Smooth muscle cell (in vitro differentiated cells): ENCODE measurements at regions not wholly inside any gene's neighbourhood (a gene's known extent, or its start where the extent isn't known, plus 50 kb on each side); places are given as distances from the start of the nearest gene placed in this dataset.

ENCODE experiments used
- DNase-seq: peaks from one replicate; lab custom pipeline; 2025; ENCODE audit not compliant: unreplicated experiment; lab: John Stamatoyannopoulos, UW
- H2AFZ ChIP-seq: fragments of 200-600 bp; sonication (generic); 2 replicates; pipeline ENCODE4 v1.6.0; 2016; ENCODE audit warnings: antibody characterized with exemption, low read depth, mild to moderate bottlenecking
- H3F3A ChIP-seq: fragments of 200-600 bp; sonication (generic); 2 replicates; pipeline ENCODE4 v1.6.0; 2017; ENCODE audit warnings: antibody characterized with exemption, low read depth
- H3K27ac ChIP-seq: fragments of 200-600 bp; sonication (generic); 2 replicates; pipeline ENCODE4 v1.5.1; 2016; ENCODE audit warnings: low read depth, mild to moderate bottlenecking
- H3K27me3 ChIP-seq: fragments of 200-600 bp; sonication (generic); 2 replicates; pipeline ENCODE4 v1.6.1; 2016; ENCODE audit warnings: low read depth, mild to moderate bottlenecking
- H3K36me3 ChIP-seq: fragments of 200-600 bp; sonication (generic); 2 replicates; pipeline ENCODE4 v1.5.1; 2016; ENCODE audit warnings: low read depth
- H3K4me1 ChIP-seq: fragments of 200-600 bp; sonication (generic); 2 replicates; pipeline ENCODE4 v1.5.1; 2016; ENCODE audit warnings: low read depth
- H3K4me2 ChIP-seq: fragments of 200-600 bp; sonication (generic); 2 replicates; pipeline ENCODE4 v1.6.0; 2016; ENCODE audit warnings: mild to moderate bottlenecking
- H3K4me3 ChIP-seq: fragments of 200-600 bp; sonication (generic); 2 replicates; pipeline ENCODE4 v1.5.1; 2016; ENCODE audit warnings: mild to moderate bottlenecking
- H3K79me2 ChIP-seq: fragments of 200-600 bp; sonication (generic); 2 replicates; pipeline ENCODE4 v1.6.0; 2016; ENCODE audit warnings: low read depth, mild to moderate bottlenecking
- H3K9ac ChIP-seq: fragments of 200-600 bp; sonication (generic); 2 replicates; pipeline ENCODE4 v1.6.0; 2016; ENCODE audit warnings: low read depth
- H3K9me3 ChIP-seq: fragments of 200-600 bp; sonication (generic); replicated peaks from 2 replicates; pipeline ENCODE4 v1.5.1; 2016; ENCODE audit warnings: low read depth
- H4K20me1 ChIP-seq: fragments of 200-600 bp; sonication (generic); 2 replicates; pipeline ENCODE4 v1.6.0; 2016; ENCODE audit warnings: low read depth
- WGBS: methylation state at CpG from one replicate; pipeline ENCODE4 v1.1.7; 2016; ENCODE audit warnings: low lambda C conversion rate; 5-methylcytosine and 5-hydroxymethylcytosine counted together
- TF ChIP-seq, protein P1 (sequence below): fragments of 200-600 bp; sonication (generic); IDR thresholded peaks from 2 replicates; pipeline ENCODE4 v1.5.1; 2017; ENCODE audit warnings: borderline replicate concordance, mild to moderate bottlenecking, antibody characterized with exemption; ENCODE audit not compliant: insufficient read depth, poor library complexity, severe bottlenecking

DNA sequence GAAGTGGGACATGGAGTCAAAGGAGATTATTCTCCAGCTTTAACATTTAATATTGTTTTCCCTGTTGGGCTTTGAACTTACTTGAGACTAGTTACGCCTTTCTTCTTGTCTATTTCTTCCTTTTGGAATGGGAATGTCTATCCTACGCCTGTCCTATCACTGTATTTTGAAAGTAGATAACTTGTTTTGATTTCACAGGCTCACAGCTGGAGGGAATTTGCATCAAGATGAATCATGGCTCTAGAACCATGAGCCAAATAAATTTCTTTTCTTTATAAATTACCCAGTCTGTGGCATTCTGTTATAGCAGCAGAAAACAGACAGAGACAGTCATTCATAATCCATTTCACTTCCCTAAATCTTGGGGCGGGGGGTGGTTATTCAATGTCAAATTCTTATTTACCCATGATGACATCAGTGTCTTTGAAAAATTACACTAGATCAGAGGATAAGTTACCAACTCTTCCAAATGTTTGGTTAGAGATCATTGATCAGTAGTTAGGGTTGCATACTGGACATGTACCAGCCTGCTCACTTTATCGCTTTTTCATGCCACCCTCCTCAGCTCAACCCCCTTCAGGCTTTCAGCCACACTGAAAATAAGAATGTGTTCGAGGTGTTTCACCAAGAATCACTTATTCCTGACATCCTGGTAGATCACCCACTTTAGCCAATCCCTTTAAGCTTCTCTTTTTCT is 419.6 kb upstream of the PIK3R1 start:
- H3K4me1 ChIP-seq: peaks cover 13% of the 10 kb centered on the region
- 91% methylated on average over 5 of the region's 5 CpGs for WGBS
- TF ChIP-seq, protein P1, sequence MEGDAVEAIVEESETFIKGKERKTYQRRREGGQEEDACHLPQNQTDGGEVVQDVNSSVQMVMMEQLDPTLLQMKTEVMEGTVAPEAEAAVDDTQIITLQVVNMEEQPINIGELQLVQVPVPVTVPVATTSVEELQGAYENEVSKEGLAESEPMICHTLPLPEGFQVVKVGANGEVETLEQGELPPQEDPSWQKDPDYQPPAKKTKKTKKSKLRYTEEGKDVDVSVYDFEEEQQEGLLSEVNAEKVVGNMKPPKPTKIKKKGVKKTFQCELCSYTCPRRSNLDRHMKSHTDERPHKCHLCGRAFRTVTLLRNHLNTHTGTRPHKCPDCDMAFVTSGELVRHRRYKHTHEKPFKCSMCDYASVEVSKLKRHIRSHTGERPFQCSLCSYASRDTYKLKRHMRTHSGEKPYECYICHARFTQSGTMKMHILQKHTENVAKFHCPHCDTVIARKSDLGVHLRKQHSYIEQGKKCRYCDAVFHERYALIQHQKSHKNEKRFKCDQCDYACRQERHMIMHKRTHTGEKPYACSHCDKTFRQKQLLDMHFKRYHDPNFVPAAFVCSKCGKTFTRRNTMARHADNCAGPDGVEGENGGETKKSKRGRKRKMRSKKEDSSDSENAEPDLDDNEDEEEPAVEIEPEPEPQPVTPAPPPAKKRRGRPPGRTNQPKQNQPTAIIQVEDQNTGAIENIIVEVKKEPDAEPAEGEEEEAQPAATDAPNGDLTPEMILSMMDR: no peak
- no peak overlapping the region for H2AFZ ChIP-seq
- no peak overlapping the region for H3K9ac ChIP-seq
- H3K27ac ChIP-seq: no peak overlapping the region
- H3F3A ChIP-seq: no peaks in the 10 kb centered on the region
- DNase-seq: no peak
- no peak overlapping the region for H3K4me3 ChIP-seq
- no peaks in the 10 kb centered on the region for H3K36me3 ChIP-seq
- H3K79me2 ChIP-seq: no peaks in the 10 kb centered on the region
- H4K20me1 ChIP-seq: no peaks in the 10 kb centered on the region
- no peaks in the 10 kb centered on the region for H3K9me3 ChIP-seq
- H3K27me3 ChIP-seq: no peaks in the 10 kb centered on the region
- H3K4me2 ChIP-seq: no peak overlapping the region

DNA sequence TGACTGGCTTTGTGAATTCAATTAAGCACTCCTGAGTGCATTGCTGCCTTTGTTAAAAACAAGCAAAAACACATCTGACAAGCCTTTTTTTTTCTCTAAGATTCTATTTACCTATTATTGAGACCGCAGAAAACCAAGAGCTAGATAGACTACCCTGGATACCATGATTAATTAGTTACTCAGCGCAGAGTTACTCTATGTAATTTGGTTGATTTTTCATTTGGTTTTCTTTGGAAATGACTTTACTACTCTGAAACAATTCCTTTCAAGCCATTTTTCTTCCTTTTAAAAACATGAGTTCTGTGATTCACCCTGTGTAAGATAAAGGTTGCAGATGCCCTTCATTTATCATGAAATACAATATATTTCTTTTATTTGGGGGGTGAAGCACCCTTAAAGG is 421.6 kb upstream of the PIK3R1 start:
- Histone ChIP-seq H3K4me1 (peaks cover 13% of the 10 kb centered on the region), H3K27ac (no peak overlapping the region), H3K79me2 (no peaks in the 10 kb centered on the region), H4K20me1 (no peaks in the 10 kb centered on the region), H3K36me3 (no peaks in the 10 kb centered on the region), H3K27me3 (no peaks in the 10 kb centered on the region), H3K9ac (no peak overlapping the region), H3K4me2 (no peak overlapping the region), H2AFZ (no peak overlapping the region), H3K9me3 (no peaks in the 10 kb centered on the region), H3K4me3 (no peak overlapping the region), H3F3A (no peaks in the 10 kb centered on the region)
- DNase-seq: no peak
- WGBS: 95% methylated on average over 2 of the region's 2 CpGs
- TF ChIP-seq, protein P1: no peak

DNA sequence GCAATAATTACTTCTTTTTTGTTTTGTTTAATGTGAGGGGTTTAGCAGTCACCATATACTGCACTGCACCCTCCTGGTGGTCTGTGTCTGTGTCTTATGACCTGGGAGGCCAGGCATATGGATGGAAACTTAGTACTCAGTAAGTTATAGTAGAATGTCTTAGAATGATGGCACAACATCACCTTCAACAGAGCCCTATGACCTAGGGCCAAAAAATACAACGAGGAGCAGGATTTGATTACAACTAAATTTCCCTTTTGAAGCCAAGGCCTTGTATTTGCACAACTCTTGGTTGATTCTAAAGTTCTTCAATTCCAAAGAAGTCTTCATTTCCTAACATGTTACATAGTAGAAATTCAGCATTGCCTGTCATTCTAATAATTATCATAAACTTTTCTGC is 422.1 kb upstream of the PIK3R1 start:
- Histone ChIP-seq H3K36me3 (no peaks in the 10 kb centered on the region), H3K4me1 (peaks cover 13% of the 10 kb centered on the region), H3F3A (no peaks in the 10 kb centered on the region), H3K9ac (no peak overlapping the region), H2AFZ (no peak overlapping the region), H3K27me3 (no peaks in the 10 kb centered on the region), H3K79me2 (no peaks in the 10 kb centered on the region), H3K4me3 (no peak overlapping the region), H3K4me2 (no peak overlapping the region), H3K27ac (no peak overlapping the region), H3K9me3 (no peaks in the 10 kb centered on the region), H4K20me1 (no peaks in the 10 kb centered on the region)
- 88% methylated on average over 1 of the region's 1 CpG for WGBS
- TF ChIP-seq, protein P1: no peak
- no peak for DNase-seq

DNA sequence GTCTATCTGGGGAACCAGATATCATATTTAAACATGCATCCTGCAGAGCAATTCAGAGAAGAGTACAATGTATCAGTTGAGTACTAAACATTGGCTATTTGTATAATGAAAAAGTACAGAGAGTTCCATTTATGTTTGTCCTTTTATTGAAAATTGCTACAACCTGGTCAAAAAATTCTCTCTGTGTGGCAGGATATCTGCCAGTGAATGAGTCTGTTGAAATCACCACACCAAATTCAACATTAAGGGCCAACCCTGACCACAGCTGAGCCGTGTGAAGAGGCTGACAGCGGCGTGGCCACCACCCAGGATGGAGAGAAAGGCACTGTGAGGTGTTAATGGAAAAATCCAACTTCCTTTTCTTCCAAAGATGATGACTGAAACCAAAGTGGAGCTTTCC is 422.7 kb upstream of the PIK3R1 start:
- Histone ChIP-seq H4K20me1 (no peaks in the 10 kb centered on the region), H3K79me2 (no peaks in the 10 kb centered on the region), H3K4me2 (no peak overlapping the region), H3K4me3 (no peak overlapping the region), H3K9ac (no peak overlapping the region), H3K27me3 (no peaks in the 10 kb centered on the region), H2AFZ (no peak overlapping the region), H3K9me3 (no peaks in the 10 kb centered on the region), H3K4me1 (peaks cover 13% of the 10 kb centered on the region), H3F3A (no peaks in the 10 kb centered on the region), H3K36me3 (no peaks in the 10 kb centered on the region), H3K27ac (no peak overlapping the region)
- 92% methylated on average over 3 of the region's 3 CpGs for WGBS
- DNase-seq: no peak
- TF ChIP-seq, protein P1: no peak
